ENCODE measurements at regions not wholly inside any gene's neighbourhood (a gene's known extent, or its start where the extent isn't known, plus 50 kb on each side); places are given as distances from the start of the nearest gene placed in this dataset.

DNA sequence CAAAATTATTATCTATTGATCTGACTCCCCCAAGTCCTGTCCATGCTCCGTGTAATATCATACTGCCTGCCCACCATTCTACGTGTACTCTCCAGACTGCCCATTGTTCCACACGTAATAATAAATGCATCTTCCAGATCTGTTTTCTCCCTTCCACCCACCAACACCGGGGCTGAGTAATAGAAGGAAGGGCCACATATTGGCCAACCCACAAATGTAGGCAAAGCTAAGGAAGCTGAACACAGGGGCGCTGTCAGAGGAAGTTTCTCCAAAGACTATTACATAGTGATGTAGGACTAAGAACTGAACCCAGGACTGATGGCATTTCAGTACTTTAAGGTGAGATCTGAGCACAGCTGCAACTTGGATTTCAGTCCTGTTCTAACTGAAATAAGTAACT, 135.8 kb upstream of the GUCY1A1 start:
- Histone ChIP-seq H3K4me2 (ENCODE audit: low read length) (no peak overlapping the region), H4K20me1 (ENCODE audit: insufficient read depth, low read length) (no peaks in the 10 kb centered on the region), H3K9me2 (ENCODE audit: low read depth, low read length) (no peaks in the 10 kb centered on the region), H3K9ac (ENCODE audit: low read length) (no peak overlapping the region), H3K79me2 (ENCODE audit: insufficient read depth, low read length) (no peaks in the 10 kb centered on the region), H3K4me1 (ENCODE audit: insufficient read depth, low read length, severe bottlenecking) (no peaks in the 10 kb centered on the region), H2AFZ (ENCODE audit: low read length) (no peak overlapping the region), H3K9me3 (ENCODE audit: low read length) (no peaks in the 10 kb centered on the region), H3K4me3 (ENCODE audit: low read depth, low read length, poor library complexity, severe bottlenecking) (no peak overlapping the region), H3K27ac (ENCODE audit: low read depth, low read length, poor library complexity, severe bottlenecking) (no peak overlapping the region), H3K36me3 (ENCODE audit: insufficient read depth, low read length) (no peaks in the 10 kb centered on the region), H3F3A (ENCODE audit: insufficient read depth, low read length) (no peaks in the 10 kb centered on the region), H3K27me3 (ENCODE audit: insufficient read depth, low read length) (no peaks in the 10 kb centered on the region)
- TF ChIP-seq EZH2 (IDR thresholded peaks at IDR 0.05; ENCODE audit: borderline replicate concordance, low read length) = no peak
- TF ChIP-seq, protein P1, sequence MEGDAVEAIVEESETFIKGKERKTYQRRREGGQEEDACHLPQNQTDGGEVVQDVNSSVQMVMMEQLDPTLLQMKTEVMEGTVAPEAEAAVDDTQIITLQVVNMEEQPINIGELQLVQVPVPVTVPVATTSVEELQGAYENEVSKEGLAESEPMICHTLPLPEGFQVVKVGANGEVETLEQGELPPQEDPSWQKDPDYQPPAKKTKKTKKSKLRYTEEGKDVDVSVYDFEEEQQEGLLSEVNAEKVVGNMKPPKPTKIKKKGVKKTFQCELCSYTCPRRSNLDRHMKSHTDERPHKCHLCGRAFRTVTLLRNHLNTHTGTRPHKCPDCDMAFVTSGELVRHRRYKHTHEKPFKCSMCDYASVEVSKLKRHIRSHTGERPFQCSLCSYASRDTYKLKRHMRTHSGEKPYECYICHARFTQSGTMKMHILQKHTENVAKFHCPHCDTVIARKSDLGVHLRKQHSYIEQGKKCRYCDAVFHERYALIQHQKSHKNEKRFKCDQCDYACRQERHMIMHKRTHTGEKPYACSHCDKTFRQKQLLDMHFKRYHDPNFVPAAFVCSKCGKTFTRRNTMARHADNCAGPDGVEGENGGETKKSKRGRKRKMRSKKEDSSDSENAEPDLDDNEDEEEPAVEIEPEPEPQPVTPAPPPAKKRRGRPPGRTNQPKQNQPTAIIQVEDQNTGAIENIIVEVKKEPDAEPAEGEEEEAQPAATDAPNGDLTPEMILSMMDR (IDR thresholded peaks at IDR 0.05; ENCODE audit: low read length) = no peak

DNA sequence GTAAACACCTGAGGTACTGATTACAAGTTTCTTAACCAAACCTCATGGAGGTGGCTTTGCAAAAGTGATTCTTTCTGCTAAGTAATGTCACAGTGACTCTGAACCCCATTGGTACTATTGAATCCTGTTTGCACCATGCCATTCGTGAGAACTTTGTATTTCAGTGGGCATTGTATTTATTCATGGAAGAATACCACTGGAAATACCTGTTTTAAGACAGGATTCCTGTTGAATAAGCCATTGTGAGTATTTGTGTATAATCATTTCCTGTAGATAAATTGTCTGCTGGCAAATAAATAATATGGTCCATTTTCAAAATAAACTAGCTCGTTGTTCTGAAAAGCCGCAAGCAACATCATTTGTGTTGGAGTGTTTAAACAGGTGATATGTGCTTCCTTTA, 136.4 kb upstream of the GUCY1A1 start:
- H3K4me1 ChIP-seq (ENCODE audit: insufficient read depth, low read length, severe bottlenecking) = no peaks in the 10 kb centered on the region
- no peaks in the 10 kb centered on the region for H3F3A ChIP-seq (ENCODE audit: insufficient read depth, low read length)
- TF ChIP-seq, protein P1 (IDR thresholded peaks at IDR 0.05; ENCODE audit: low read length) = no peak
- no peak for TF ChIP-seq EZH2 (IDR thresholded peaks at IDR 0.05; ENCODE audit: borderline replicate concordance, low read length)
- no peak overlapping the region for H2AFZ ChIP-seq (ENCODE audit: low read length)
- no peak overlapping the region for H3K9ac ChIP-seq (ENCODE audit: low read length)
- H4K20me1 ChIP-seq (ENCODE audit: insufficient read depth, low read length) = no peaks in the 10 kb centered on the region
- H3K4me2 ChIP-seq (ENCODE audit: low read length) = no peak overlapping the region
- H3K9me2 ChIP-seq (ENCODE audit: low read depth, low read length) = no peaks in the 10 kb centered on the region
- no peaks in the 10 kb centered on the region for H3K79me2 ChIP-seq (ENCODE audit: insufficient read depth, low read length)
- H3K36me3 ChIP-seq (ENCODE audit: insufficient read depth, low read length) = no peaks in the 10 kb centered on the region
- no peaks in the 10 kb centered on the region for H3K9me3 ChIP-seq (ENCODE audit: low read length)
- H3K27ac ChIP-seq (ENCODE audit: low read depth, low read length, poor library complexity, severe bottlenecking) = no peak overlapping the region
- no peak overlapping the region for H3K4me3 ChIP-seq (ENCODE audit: low read depth, low read length, poor library complexity, severe bottlenecking)
- H3K27me3 ChIP-seq (ENCODE audit: insufficient read depth, low read length) = no peaks in the 10 kb centered on the region

DNA sequence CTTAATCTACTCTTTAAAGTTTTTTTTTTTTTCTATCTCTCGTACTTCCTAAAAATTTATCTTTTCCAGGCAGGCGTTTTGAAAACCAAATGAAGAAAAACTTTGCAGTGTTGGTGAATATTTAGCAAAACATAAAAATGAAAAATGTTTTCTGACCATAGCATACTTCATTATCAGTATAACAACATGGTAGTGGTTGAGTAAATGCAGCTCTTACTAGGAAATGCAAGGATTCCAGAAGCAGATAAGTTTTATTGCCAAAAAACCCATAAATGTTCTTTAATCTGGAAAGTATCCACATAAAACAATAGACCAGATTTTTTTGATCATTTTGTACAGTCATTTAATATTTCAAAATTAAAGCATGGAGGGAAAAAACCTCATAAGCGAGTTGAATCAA, 136.9 kb upstream of the GUCY1A1 start:
- no peaks in the 10 kb centered on the region for H3K27me3 ChIP-seq (ENCODE audit: insufficient read depth, low read length)
- TF ChIP-seq EZH2 (IDR thresholded peaks at IDR 0.05; ENCODE audit: borderline replicate concordance, low read length) = no peak
- TF ChIP-seq, protein P1 (IDR thresholded peaks at IDR 0.05; ENCODE audit: low read length) = no peak
- no peaks in the 10 kb centered on the region for H3K9me3 ChIP-seq (ENCODE audit: low read length)
- no peak overlapping the region for H3K9ac ChIP-seq (ENCODE audit: low read length)
- H3K9me2 ChIP-seq (ENCODE audit: low read depth, low read length) = no peaks in the 10 kb centered on the region
- no peaks in the 10 kb centered on the region for H4K20me1 ChIP-seq (ENCODE audit: insufficient read depth, low read length)
- H2AFZ ChIP-seq (ENCODE audit: low read length) = no peak overlapping the region
- H3F3A ChIP-seq (ENCODE audit: insufficient read depth, low read length) = no peaks in the 10 kb centered on the region
- no peaks in the 10 kb centered on the region for H3K36me3 ChIP-seq (ENCODE audit: insufficient read depth, low read length)
- no peak overlapping the region for H3K4me3 ChIP-seq (ENCODE audit: low read depth, low read length, poor library complexity, severe bottlenecking)
- H3K79me2 ChIP-seq (ENCODE audit: insufficient read depth, low read length) = no peaks in the 10 kb centered on the region
- no peak overlapping the region for H3K4me2 ChIP-seq (ENCODE audit: low read length)
- H3K4me1 ChIP-seq (ENCODE audit: insufficient read depth, low read length, severe bottlenecking) = no peaks in the 10 kb centered on the region
- no peak overlapping the region for H3K27ac ChIP-seq (ENCODE audit: low read depth, low read length, poor library complexity, severe bottlenecking)

All from OCI-LY1 (cell line).